Fibroblast of villous mesenchyme (primary cell): ENCODE measurements at regions not wholly inside any gene's neighbourhood (a gene's known extent, or its start where the extent isn't known, plus 50 kb on each side); places are given as distances from the start of the nearest gene placed in this dataset.

Experiments
- DNase-seq: peaks from one replicate; pipeline ENCODE4 v3.0.0-alpha.2; 2010; ENCODE audit warnings: low read depth
- H3K4me3 ChIP-seq: 2 replicates; pipeline ENCODE4 v1.5.1; 2011; ENCODE audit warnings: low read depth, mild to moderate bottlenecking, low read length
- CTCF ChIP-seq: IDR thresholded peaks from 2 replicates; pipeline ENCODE4 v1.5.1; 2012; ENCODE audit warnings: low read depth, mild to moderate bottlenecking, low read length; ENCODE audit not compliant: insufficient read depth

- no peak for TF ChIP-seq CTCF
- no peak for DNase-seq
- H3K4me3 ChIP-seq = no peak overlapping the region
Observed at GRCh38 chr10:128896963-128897362, 570.1 kb upstream of the MGMT start.

GRCh38 chr10:128897401-128898129, 569.5 kb upstream of the MGMT start:
- H3K4me3 ChIP-seq = no peak overlapping the region
- no peak for DNase-seq
- no peak for TF ChIP-seq CTCF

GRCh38 chr10:128898133-128898915, 568.7 kb upstream of the MGMT start:
- H3K4me3 ChIP-seq = no peak overlapping the region
- no peak for DNase-seq
- no peak for TF ChIP-seq CTCF

GRCh38 chr10:128898916-128899195, 568.2 kb upstream of the MGMT start:
- no peak overlapping the region for H3K4me3 ChIP-seq
- no peak for DNase-seq
- TF ChIP-seq CTCF = no peak

GRCh38 chr10:128900456-128900855, 566.6 kb upstream of the MGMT start:
- H3K4me3 ChIP-seq = no peak overlapping the region
- no peak for DNase-seq
- TF ChIP-seq CTCF = no peak

- TF ChIP-seq CTCF = no peak
- no peak for DNase-seq
- H3K4me3 ChIP-seq = no peak overlapping the region
Observed at GRCh38 chr10:128901236-128901635, 565.8 kb upstream of the MGMT start.
